HepG2 (cell line): ENCODE measurements at regions not wholly inside any gene's neighbourhood (a gene's known extent, or its start where the extent isn't known, plus 50 kb on each side); places are given as distances from the start of the nearest gene placed in this dataset.

Experiments
- CBX1 ChIP-seq: IDR thresholded peaks from one replicate; pipeline ENCODE4 v1.6.1; 2016; ENCODE audit warnings: antibody characterized with exemption, low read depth
- HHEX ChIP-seq: IDR thresholded peaks from 2 replicates; pipeline ENCODE4 v1.6.1; 2016; ENCODE audit warnings: control low read depth
- ISL2 ChIP-seq: sonication (generic); formaldehyde crosslinking; IDR thresholded peaks from 2 replicates; pipeline ENCODE4 v1.5.0; 2020; ENCODE audit warnings: missing genetic modification reagents
- MYC ChIP-seq: sonication (generic); formaldehyde crosslinking; IDR thresholded peaks from 2 replicates; pipeline ENCODE4 v1.9.0; 2021; ENCODE audit warnings: missing genetic modification reagents, borderline replicate concordance
- PITX1 ChIP-seq: sonication (generic); formaldehyde crosslinking; IDR thresholded peaks from 2 replicates; pipeline ENCODE4 v1.5.1; 2020; ENCODE audit warnings: mild to moderate bottlenecking, missing genetic modification reagents
- SALL1 ChIP-seq: sonication (generic); formaldehyde crosslinking; IDR thresholded peaks from 2 replicates; pipeline ENCODE4 v1.8.0; 2022; ENCODE audit warnings: mild to moderate bottlenecking, missing genetic modification reagents
- SOX13 ChIP-seq, 3 experiments: fragments of 450-650 bp in 1 of 3; sonication (generic) in 1 of 3; formaldehyde crosslinking in 1 of 3; IDR thresholded peaks in 2 of 3; conservative IDR thresholded peaks in 1 of 3; 2 replicates each; pipeline versions ENCODE4 v1.5.0 to v1.6.1; 2016 to 2020; ENCODE audit warnings: antibody characterized with exemption in 1 of 3, mild to moderate bottlenecking in 1 of 3, missing compliant biosample characterization in 1 of 3, missing genetic modification reagents in 1 of 3, moderate library complexity in 1 of 3
- TBP ChIP-seq: sonication (generic); formaldehyde crosslinking; IDR thresholded peaks from 2 replicates; pipeline ENCODE4 v1.5.0; 2020; ENCODE audit warnings: missing genetic modification reagents
- ZBTB7B ChIP-seq: sonication (generic); formaldehyde crosslinking; IDR thresholded peaks from 2 replicates; pipeline ENCODE4 v1.4.0; 2020; ENCODE audit warnings: missing genetic modification reagents
- TF ChIP-seq, protein P1 (sequence below): sonication (generic); formaldehyde crosslinking; IDR thresholded peaks from 2 replicates; pipeline ENCODE4 v1.5.0; 2020; ENCODE audit warnings: missing genetic modification reagents
- TF ChIP-seq, protein P2 (sequence below): sonication (generic); formaldehyde crosslinking; IDR thresholded peaks from one replicate; pipeline ENCODE4 v1.5.1; 2020; ENCODE audit warnings: mild to moderate bottlenecking, missing genetic modification reagents; ENCODE audit errors: not compliant biosample characterization
- TF ChIP-seq, protein P3 (sequence below): IDR thresholded peaks from 2 replicates; pipeline ENCODE4 v1.6.1; 2016; ENCODE audit warnings: mild to moderate bottlenecking
- TF ChIP-seq, protein P4 (sequence below): sonication (generic); formaldehyde crosslinking; IDR thresholded peaks from 2 replicates; pipeline ENCODE4 v1.8.0; 2022; ENCODE audit warnings: mild to moderate bottlenecking, missing genetic modification reagents
- TF ChIP-seq, protein P5 (sequence below): sonication (generic); formaldehyde crosslinking; IDR thresholded peaks from 2 replicates; pipeline ENCODE4 v1.4.0; 2020; ENCODE audit warnings: mild to moderate bottlenecking, missing genetic modification reagents

DNA sequence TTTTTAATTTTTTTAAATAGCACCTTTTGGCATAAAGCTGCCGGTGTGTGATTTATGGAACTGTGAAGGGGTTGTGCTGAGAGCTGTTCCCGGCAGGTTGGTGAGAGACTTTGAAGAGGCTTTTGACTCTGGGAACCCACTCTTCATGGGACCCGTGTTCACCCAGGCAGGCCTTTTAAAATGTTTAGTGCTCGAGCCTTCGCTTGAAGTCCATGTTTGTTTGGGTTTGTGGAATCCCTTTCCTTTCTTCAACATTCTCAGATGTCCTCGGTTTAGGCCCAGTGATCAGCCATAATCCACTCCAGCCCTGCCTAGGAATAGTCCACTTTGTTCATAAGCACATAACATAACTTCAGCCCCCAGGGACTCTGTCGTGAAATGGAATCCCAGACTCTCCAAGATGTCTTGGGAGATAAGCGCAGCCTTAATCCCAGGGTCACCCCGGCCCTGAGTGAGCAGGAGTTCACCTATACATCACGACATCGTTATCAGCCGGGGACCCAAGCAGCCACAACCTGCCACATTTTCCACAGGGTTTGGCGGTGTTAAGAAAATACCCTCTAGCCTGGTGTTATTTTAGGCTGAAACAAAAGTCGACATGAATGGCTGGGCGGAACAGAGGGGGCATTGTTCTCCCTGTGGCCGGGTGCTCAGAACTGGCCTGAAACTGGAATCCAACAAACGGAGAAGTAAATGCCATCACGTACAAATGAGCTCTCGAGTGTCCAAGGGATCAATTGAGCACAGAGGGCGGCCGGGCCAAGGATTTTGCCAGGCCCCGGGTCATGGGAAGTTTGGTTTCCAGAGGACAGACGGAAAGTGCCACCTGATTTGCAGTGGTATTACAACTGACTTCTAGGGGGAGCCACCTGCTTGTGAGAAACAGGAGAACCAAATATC, 145.7 kb upstream of the IRX3 start (continued):
- TF ChIP-seq MYC (CRISPR knock-in tag): no peak
- TF ChIP-seq SOX13 (IDR thresholded peaks at IDR 0.05): peak; percentile 60; the same call in 1 of the 2 replicates
- TF ChIP-seq SOX13 (CRISPR knock-in tag; conservative IDR thresholded peaks at IDR 0.05 in 1 of 2, IDR thresholded peaks at IDR 0.05 in 1 of 2): peak in 1 of 2 experiments; percentile 85; a peak in 2 of 4 replicates
- TF ChIP-seq PITX1 (CRISPR knock-in tag): peak; percentile 72; the same call in 1 of the 2 replicates
- TF ChIP-seq, protein P1, sequence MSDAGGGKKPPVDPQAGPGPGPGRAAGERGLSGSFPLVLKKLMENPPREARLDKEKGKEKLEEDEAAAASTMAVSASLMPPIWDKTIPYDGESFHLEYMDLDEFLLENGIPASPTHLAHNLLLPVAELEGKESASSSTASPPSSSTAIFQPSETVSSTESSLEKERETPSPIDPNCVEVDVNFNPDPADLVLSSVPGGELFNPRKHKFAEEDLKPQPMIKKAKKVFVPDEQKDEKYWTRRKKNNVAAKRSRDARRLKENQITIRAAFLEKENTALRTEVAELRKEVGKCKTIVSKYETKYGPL: no peak
- TF ChIP-seq, protein P2, sequence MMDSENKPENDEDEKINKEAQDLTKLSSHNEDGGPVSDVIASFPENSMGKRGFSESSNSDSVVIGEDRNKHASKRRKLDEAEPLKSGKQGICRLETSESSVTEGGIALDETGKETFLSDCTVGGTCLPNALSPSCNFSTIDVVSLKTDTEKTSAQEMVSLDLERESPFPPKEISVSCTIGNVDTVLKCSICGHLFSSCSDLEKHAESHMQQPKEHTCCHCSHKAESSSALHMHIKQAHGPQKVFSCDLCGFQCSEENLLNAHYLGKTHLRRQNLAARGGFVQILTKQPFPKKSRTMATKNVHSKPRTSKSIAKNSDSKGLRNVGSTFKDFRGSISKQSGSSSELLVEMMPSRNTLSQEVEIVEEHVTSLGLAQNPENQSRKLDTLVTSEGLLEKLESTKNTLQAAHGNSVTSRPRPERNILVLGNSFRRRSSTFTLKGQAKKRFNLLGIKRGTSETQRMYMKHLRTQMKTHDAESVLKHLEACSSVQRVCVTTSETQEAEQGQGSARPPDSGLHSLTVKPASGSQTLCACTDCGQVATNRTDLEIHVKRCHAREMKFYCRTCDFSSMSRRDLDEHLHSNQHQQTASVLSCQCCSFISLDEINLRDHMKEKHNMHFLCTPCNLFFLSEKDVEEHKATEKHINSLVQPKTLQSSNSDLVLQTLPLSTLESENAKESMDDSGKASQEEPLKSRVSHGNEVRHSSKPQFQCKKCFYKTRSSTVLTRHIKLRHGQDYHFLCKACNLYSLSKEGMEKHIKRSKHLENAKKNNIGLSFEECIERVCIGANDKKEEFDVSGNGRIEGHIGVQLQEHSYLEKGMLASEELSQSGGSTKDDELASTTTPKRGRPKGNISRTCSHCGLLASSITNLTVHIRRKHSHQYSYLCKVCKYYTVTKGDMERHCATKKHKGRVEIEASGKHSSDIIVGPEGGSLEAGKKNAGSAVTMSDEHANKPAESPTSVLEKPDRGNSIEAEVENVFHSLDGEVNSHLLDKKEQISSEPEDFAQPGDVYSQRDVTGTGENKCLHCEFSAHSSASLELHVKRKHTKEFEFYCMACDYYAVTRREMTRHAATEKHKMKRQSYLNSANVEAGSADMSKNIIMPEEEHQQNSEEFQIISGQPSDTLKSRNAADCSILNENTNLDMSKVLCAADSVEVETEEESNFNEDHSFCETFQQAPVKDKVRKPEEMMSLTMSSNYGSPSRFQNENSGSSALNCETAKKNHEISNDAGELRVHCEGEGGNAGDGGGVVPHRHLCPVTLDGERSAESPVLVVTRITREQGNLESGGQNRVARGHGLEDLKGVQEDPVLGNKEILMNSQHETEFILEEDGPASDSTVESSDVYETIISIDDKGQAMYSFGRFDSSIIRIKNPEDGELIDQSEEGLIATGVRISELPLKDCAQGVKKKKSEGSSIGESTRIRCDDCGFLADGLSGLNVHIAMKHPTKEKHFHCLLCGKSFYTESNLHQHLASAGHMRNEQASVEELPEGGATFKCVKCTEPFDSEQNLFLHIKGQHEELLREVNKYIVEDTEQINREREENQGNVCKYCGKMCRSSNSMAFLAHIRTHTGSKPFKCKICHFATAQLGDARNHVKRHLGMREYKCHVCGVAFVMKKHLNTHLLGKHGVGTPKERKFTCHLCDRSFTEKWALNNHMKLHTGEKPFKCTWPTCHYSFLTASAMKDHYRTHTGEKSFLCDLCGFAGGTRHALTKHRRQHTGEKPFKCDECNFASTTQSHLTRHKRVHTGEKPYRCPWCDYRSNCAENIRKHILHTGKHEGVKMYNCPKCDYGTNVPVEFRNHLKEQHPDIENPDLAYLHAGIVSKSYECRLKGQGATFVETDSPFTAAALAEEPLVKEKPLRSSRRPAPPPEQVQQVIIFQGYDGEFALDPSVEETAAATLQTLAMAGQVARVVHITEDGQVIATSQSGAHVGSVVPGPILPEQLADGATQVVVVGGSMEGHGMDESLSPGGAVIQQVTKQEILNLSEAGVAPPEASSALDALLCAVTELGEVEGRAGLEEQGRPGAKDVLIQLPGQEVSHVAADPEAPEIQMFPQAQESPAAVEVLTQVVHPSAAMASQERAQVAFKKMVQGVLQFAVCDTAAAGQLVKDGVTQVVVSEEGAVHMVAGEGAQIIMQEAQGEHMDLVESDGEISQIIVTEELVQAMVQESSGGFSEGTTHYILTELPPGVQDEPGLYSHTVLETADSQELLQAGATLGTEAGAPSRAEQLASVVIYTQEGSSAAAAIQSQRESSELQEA (CRISPR knock-in tag): peak; percentile 9
- peak; percentile 13; the same call in 1 of the 2 replicates for TF ChIP-seq ISL2 (CRISPR knock-in tag)
- peak; percentile 53; the same call in 1 of the 2 replicates for TF ChIP-seq ZBTB7B (CRISPR knock-in tag)
- TF ChIP-seq, protein P3, sequence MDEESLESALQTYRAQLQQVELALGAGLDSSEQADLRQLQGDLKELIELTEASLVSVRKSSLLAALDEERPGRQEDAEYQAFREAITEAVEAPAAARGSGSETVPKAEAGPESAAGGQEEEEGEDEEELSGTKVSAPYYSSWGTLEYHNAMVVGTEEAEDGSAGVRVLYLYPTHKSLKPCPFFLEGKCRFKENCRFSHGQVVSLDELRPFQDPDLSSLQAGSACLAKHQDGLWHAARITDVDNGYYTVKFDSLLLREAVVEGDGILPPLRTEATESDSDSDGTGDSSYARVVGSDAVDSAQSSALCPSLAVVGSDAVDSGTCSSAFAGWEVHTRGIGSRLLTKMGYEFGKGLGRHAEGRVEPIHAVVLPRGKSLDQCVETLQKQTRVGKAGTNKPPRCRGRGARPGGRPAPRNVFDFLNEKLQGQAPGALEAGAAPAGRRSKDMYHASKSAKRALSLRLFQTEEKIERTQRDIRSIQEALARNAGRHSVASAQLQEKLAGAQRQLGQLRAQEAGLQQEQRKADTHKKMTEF (CRISPR knock-in tag): 0 out of 2 replicates have a peak, but pooled peaks have one; percentile 25
- no peak for TF ChIP-seq TBP (CRISPR knock-in tag)
- TF ChIP-seq CBX1: peak; percentile 37
- TF ChIP-seq, protein P4, sequence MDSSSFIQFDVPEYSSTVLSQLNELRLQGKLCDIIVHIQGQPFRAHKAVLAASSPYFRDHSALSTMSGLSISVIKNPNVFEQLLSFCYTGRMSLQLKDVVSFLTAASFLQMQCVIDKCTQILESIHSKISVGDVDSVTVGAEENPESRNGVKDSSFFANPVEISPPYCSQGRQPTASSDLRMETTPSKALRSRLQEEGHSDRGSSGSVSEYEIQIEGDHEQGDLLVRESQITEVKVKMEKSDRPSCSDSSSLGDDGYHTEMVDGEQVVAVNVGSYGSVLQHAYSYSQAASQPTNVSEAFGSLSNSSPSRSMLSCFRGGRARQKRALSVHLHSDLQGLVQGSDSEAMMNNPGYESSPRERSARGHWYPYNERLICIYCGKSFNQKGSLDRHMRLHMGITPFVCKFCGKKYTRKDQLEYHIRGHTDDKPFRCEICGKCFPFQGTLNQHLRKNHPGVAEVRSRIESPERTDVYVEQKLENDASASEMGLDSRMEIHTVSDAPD (CRISPR knock-in tag): peak; percentile 82
- TF ChIP-seq, protein P5, sequence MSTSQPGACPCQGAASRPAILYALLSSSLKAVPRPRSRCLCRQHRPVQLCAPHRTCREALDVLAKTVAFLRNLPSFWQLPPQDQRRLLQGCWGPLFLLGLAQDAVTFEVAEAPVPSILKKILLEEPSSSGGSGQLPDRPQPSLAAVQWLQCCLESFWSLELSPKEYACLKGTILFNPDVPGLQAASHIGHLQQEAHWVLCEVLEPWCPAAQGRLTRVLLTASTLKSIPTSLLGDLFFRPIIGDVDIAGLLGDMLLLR (CRISPR knock-in tag): no peak
- no peak for TF ChIP-seq HHEX (CRISPR knock-in tag)
- peak; percentile 49; the same call in 1 of the 2 replicates for TF ChIP-seq SALL1 (CRISPR knock-in tag)
